Gastroesophageal sphincter (tissue), 3 donors: ENCODE measurements at regions not wholly inside any gene's neighbourhood (a gene's known extent, or its start where the extent isn't known, plus 50 kb on each side); places are given as distances from the start of the nearest gene placed in this dataset.

Experiments
- EP300 ChIP-seq: sonication (generic); formaldehyde crosslinking; IDR thresholded peaks from one replicate; pipeline ENCODE4 v1.6.1; 2017; ENCODE audit warnings: antibody characterized with exemption, mild to moderate bottlenecking
- POLR2A ChIP-seq, 2 donors: fragments of 450-650 bp; IDR thresholded peaks; one replicate each; pipeline ENCODE4 v1.6.1; 2017; ENCODE audit warnings: antibody characterized with exemption in 2 of 2, mild to moderate bottlenecking in 2 of 2, moderate library complexity in 1 of 2
- TF ChIP-seq, protein P1 (sequence below), 4 experiments: fragments of 200-600 bp in 2 of 4; fragments of 450-650 bp in 2 of 4; sonication (generic) in 1 of 4; IDR thresholded peaks; one replicate each; pipeline ENCODE4 v1.5.1; 2017 to 2019; ENCODE audit warnings: antibody characterized with exemption in 4 of 4, mild to moderate bottlenecking in 2 of 4, moderate library complexity in 2 of 4

DNA sequence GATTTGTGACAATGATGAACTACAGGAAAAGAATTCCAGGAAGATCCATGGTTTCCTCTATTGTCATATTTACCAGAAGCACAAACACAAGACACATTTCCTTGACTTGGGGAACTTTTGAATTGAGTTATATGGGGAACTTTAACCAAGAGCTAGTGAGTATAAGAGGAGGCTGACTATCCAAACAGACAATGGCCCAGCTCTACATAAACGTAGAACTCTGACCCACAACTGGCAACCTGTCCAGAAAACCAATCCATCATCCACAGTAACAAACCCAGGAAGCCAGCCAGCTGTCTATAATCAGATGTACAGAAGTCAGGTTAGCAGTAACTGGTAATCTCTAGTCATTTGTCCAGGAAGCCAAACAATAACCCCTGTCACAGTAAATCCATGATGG lies 167.0 kb upstream of the CPEB2 start:
- TF ChIP-seq POLR2A (IDR thresholded peaks at IDR 0.05) (no peak), EP300 (no peak)
- TF ChIP-seq, protein P1, sequence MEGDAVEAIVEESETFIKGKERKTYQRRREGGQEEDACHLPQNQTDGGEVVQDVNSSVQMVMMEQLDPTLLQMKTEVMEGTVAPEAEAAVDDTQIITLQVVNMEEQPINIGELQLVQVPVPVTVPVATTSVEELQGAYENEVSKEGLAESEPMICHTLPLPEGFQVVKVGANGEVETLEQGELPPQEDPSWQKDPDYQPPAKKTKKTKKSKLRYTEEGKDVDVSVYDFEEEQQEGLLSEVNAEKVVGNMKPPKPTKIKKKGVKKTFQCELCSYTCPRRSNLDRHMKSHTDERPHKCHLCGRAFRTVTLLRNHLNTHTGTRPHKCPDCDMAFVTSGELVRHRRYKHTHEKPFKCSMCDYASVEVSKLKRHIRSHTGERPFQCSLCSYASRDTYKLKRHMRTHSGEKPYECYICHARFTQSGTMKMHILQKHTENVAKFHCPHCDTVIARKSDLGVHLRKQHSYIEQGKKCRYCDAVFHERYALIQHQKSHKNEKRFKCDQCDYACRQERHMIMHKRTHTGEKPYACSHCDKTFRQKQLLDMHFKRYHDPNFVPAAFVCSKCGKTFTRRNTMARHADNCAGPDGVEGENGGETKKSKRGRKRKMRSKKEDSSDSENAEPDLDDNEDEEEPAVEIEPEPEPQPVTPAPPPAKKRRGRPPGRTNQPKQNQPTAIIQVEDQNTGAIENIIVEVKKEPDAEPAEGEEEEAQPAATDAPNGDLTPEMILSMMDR (IDR thresholded peaks at IDR 0.05), result no peak
